Upper lobe of left lung (tissue), 4 donors: ENCODE measurements at regions not wholly inside any gene's neighbourhood (a gene's known extent, or its start where the extent isn't known, plus 50 kb on each side); places are given as distances from the start of the nearest gene placed in this dataset.

Source experiments
- EP300 ChIP-seq, 4 donors: sonication (generic); formaldehyde crosslinking; IDR thresholded peaks; one replicate each; pipeline ENCODE4 v1.5.1; 2017; ENCODE audit warnings: antibody characterized with exemption in 4 of 4, control low read depth in 2 of 4
- POLR2A ChIP-seq, 4 donors: fragments of 450-650 bp; IDR thresholded peaks; one replicate each; pipeline ENCODE4 v1.5.1; 2016 to 2017; ENCODE audit warnings: antibody characterized with exemption in 4 of 4, mild to moderate bottlenecking in 2 of 4
- POLR2AphosphoS5 ChIP-seq, 2 donors: sonication (generic); formaldehyde crosslinking; IDR thresholded peaks; one replicate each; pipeline ENCODE4 v1.5.1; 2017; ENCODE audit warnings: antibody characterized with exemption in 2 of 2
- TF ChIP-seq, protein P1 (sequence below), 6 experiments: fragments of 450-650 bp in 4 of 6; fragments of 200-600 bp in 2 of 6; sonication (generic) in 2 of 6; IDR thresholded peaks; one replicate each; pipeline ENCODE4 v1.5.1; 2016 to 2019; ENCODE audit warnings: antibody characterized with exemption in 6 of 6

- no peak for TF ChIP-seq POLR2A (IDR thresholded peaks at IDR 0.05)
- TF ChIP-seq, protein P1, sequence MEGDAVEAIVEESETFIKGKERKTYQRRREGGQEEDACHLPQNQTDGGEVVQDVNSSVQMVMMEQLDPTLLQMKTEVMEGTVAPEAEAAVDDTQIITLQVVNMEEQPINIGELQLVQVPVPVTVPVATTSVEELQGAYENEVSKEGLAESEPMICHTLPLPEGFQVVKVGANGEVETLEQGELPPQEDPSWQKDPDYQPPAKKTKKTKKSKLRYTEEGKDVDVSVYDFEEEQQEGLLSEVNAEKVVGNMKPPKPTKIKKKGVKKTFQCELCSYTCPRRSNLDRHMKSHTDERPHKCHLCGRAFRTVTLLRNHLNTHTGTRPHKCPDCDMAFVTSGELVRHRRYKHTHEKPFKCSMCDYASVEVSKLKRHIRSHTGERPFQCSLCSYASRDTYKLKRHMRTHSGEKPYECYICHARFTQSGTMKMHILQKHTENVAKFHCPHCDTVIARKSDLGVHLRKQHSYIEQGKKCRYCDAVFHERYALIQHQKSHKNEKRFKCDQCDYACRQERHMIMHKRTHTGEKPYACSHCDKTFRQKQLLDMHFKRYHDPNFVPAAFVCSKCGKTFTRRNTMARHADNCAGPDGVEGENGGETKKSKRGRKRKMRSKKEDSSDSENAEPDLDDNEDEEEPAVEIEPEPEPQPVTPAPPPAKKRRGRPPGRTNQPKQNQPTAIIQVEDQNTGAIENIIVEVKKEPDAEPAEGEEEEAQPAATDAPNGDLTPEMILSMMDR (IDR thresholded peaks at IDR 0.05), result no peak
- TF ChIP-seq EP300 (IDR thresholded peaks at IDR 0.05), result no peak
- no peak for TF ChIP-seq POLR2AphosphoS5 (IDR thresholded peaks at IDR 0.05)
Observed at GRCh38 chr5:129306725-129307124, 153.4 kb upstream of the ADAMTS19 start.
